ENCODE measurements at regions not wholly inside any gene's neighbourhood (a gene's known extent, or its start where the extent isn't known, plus 50 kb on each side); places are given as distances from the start of the nearest gene placed in this dataset.

GRCh38 chr11:113538451-113539412, 63.5 kb upstream of the DRD2 start:
- no peak for TF ChIP-seq CTCF (IDR thresholded peaks at IDR 0.05; ENCODE audit: low read depth, low read length, missing control alignments)
- DNase-seq: no peak
- in situ Hi-C loops (cut with HindIII; ENCODE audit: low pct_ligation_motif_present, low sequenced_read_pairs): no loop called here
- Histone ChIP-seq H3K27me3 (replicated peaks) (no peaks in the 10 kb centered on the region), H3K27ac (no peak overlapping the region), H3K4me3 (ENCODE audit: low read depth, low read length) (no peak overlapping the region), H3K36me3 (replicated peaks) (no peaks in the 10 kb centered on the region)

GRCh38 chr11:113534625-113535024, 59.4 kb upstream of the DRD2 start:
- Histone ChIP-seq H3K4me3 (ENCODE audit: low read depth, low read length) (no peak overlapping the region), H3K27me3 (replicated peaks) (no peaks in the 10 kb centered on the region), H3K27ac (no peak overlapping the region), H3K36me3 (replicated peaks) (no peaks in the 10 kb centered on the region)
- DNase-seq: no peak
- TF ChIP-seq CTCF (IDR thresholded peaks at IDR 0.05; ENCODE audit: low read depth, low read length, missing control alignments): no peak
- in situ Hi-C loops (cut with HindIII; ENCODE audit: low pct_ligation_motif_present, low sequenced_read_pairs): no loop called here

GRCh38 chr11:113533425-113533698, 58.2 kb upstream of the DRD2 start:
- in situ Hi-C loops (cut with HindIII; ENCODE audit: low pct_ligation_motif_present, low sequenced_read_pairs): no loop called here
- Histone ChIP-seq H3K36me3 (replicated peaks) (no peaks in the 10 kb centered on the region), H3K27ac (no peak overlapping the region), H3K27me3 (replicated peaks) (no peaks in the 10 kb centered on the region), H3K4me3 (ENCODE audit: low read depth, low read length) (no peak overlapping the region)
- no peak for DNase-seq
- no peak for TF ChIP-seq CTCF (IDR thresholded peaks at IDR 0.05; ENCODE audit: low read depth, low read length, missing control alignments)

- in situ Hi-C loops (cut with HindIII; ENCODE audit: low pct_ligation_motif_present, low sequenced_read_pairs): no loop called here
- Histone ChIP-seq H3K36me3 (replicated peaks) (no peaks in the 10 kb centered on the region), H3K27ac (no peak overlapping the region), H3K4me3 (ENCODE audit: low read depth, low read length) (no peak overlapping the region), H3K27me3 (replicated peaks) (no peaks in the 10 kb centered on the region)
- peak; percentile 95 for TF ChIP-seq CTCF (IDR thresholded peaks at IDR 0.05; ENCODE audit: low read depth, low read length, missing control alignments)
- DNase-seq: peak; percentile 76
Measured at GRCh38 chr11:113532697-113533424, 57.7 kb upstream of the DRD2 start.

- in situ Hi-C loops (cut with HindIII; ENCODE audit: low pct_ligation_motif_present, low sequenced_read_pairs): no loop called here
- Histone ChIP-seq H3K36me3 (replicated peaks) (no peaks in the 10 kb centered on the region), H3K4me3 (ENCODE audit: low read depth, low read length) (no peak overlapping the region), H3K27ac (no peak overlapping the region), H3K27me3 (replicated peaks) (no peaks in the 10 kb centered on the region)
- DNase-seq: no peak
- TF ChIP-seq CTCF (IDR thresholded peaks at IDR 0.05; ENCODE audit: low read depth, low read length, missing control alignments): no peak
Measured at GRCh38 chr11:113531575-113532451, 56.6 kb upstream of the DRD2 start.

All from brain microvascular endothelial cell (primary cell).